Vagina (tissue), 2 donors: ENCODE measurements at regions not wholly inside any gene's neighbourhood (a gene's known extent, or its start where the extent isn't known, plus 50 kb on each side); places are given as distances from the start of the nearest gene placed in this dataset.

ENCODE experiments used
- CTCF ChIP-seq, 3 experiments: fragments of 450-650 bp in 2 of 3; fragments of 200-600 bp in 1 of 3; sonication (generic) in 1 of 3; IDR thresholded peaks; one replicate each; pipeline ENCODE4 v1.5.1; 2017 to 2019; ENCODE audit warnings: antibody characterized with exemption in 3 of 3, mild to moderate bottlenecking in 2 of 3, moderate library complexity in 2 of 3
- POLR2A ChIP-seq, 2 donors: fragments of 450-650 bp; IDR thresholded peaks; one replicate each; pipeline ENCODE4 v1.6.1; 2017; ENCODE audit warnings: antibody characterized with exemption in 2 of 2, mild to moderate bottlenecking in 2 of 2, moderate library complexity in 2 of 2
- POLR2AphosphoS5 ChIP-seq, 2 donors: sonication (generic); formaldehyde crosslinking; IDR thresholded peaks; one replicate each; pipeline ENCODE4 v1.9.0; 2017; ENCODE audit warnings: antibody characterized with exemption in 2 of 2, mild to moderate bottlenecking in 2 of 2, low read depth in 1 of 2; ENCODE audit not compliant: insufficient read depth in 1 of 2

GRCh38 chr10:63718006-63718405 is 196.8 kb downstream of the REEP3 start:
- TF ChIP-seq CTCF (IDR thresholded peaks at IDR 0.05) (no peak), POLR2A (IDR thresholded peaks at IDR 0.05) (no peak), POLR2AphosphoS5 (IDR thresholded peaks at IDR 0.05; ENCODE audit: insufficient read depth in 1 of 2, low read depth in 1 of 2) (no peak)
